GM21367 (cell line): ENCODE measurements at regions not wholly inside any gene's neighbourhood (a gene's known extent, or its start where the extent isn't known, plus 50 kb on each side); places are given as distances from the start of the nearest gene placed in this dataset.
"Not testable (repeated sequence)": the region's sequence is repeated elsewhere in the genome, so short reads cannot be mapped to it uniquely, and the experiment has no call there.

ENCODE experiments used
- ATAC-seq: cut with Tn5 transposase; IDR thresholded peaks from one replicate; pipeline ENCODE4 v1.9.1; 2021; ENCODE audit not compliant: unreplicated experiment

- ATAC-seq: no peak
These were observed 749.4 kb downstream of the UQCRFS1 start for GRCh38 chr19:28463493-28464053.

- ATAC-seq: no peak
These were observed 755.3 kb downstream of the UQCRFS1 start for GRCh38 chr19:28457620-28458019.

DNA sequence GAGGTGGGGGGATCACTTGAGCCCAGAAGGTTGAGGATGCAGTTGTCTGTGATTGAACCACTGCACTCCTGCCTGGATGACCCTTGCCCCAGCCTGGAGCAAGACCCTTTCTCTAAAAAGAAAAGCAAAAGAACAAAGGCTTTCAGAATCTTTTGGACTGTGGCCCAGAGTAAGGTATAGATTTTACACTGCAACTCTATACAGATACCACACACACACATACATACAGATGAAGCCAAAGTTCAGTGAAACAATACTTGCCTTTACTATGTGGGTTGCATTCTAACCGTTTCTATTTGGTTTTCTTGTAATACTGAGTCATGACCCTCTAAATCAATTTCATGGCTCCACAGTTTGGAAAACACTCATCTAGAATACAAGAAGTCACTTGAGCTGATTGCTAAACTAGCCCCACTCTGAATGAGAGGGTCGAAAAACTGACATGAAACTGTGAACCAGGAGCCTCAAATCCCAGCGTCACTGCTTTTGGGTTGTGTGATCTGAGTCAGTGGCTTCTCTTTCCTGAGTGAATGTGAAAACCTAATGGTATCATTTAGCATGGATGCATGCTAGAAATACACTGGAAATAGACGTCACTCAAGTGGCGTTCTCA lies 756.1 kb downstream of the UQCRFS1 start:
- ATAC-seq: no peak

- ATAC-seq: no peak
These were observed 756.7 kb downstream of the UQCRFS1 start for GRCh38 chr19:28456252-28456651.

DNA sequence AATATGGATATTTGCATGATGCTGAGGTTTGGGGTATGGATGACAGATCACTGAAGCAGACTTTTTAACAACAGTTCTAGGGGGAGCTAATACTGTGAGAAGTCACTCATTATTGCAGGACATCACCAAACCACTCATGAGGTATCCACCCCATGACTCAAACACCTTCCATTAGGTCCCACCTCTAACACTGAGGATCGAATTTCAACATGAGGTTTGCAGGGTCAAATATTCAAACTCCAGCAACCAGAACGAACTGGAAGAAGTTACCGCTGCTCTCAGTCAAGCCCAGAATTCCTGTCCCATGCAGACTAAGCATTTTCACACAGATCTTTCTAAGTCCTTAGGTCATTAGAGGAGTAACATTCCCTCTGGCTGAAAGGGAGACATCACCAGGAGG lies 758.9 kb downstream of the UQCRFS1 start:
- ATAC-seq: no peak

DNA sequence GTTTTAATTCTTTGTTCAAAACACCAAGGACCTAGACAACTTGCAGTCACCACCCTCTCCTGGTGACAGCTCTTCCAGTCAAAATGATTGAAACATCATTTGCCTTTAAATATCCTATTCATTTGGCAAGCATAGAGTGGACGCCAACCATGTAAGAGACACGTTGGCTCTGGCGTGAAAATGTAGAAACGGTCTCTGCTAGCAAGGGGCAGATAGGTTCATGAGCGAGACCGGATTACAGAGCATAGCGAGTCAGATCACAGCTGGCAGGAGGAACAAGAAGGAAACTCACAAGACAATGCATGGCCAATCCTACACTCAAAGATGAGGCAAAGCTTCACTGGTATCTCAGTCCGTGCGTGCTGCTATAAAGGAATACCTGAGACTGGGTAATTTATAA lies 759.5 kb downstream of the UQCRFS1 start:
- no peak for ATAC-seq

DNA sequence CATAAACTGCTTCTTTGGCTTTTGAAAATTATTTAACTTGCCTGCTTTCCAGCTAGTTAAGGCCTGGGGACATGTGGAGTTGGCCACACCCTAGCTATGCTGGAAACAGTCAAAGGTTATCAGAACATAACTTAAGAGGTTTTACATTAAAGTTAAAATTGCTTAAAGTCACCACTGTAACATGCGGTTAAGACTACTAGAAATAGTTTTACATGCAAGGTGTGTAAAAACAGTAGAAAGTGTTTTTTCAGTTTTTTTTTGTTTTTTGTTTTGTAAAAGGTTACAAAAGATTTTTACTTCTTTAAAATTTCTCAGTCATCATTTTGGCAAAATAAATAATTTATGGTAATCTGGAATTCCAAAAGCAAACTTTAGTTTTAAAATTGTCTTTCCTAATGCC lies 763.1 kb downstream of the UQCRFS1 start:
- no peak for ATAC-seq

GRCh38 chr19:28446511-28446910 lies 766.4 kb downstream of the UQCRFS1 start:
- ATAC-seq: no peak

- no peak for ATAC-seq
These were observed 767.1 kb downstream of the UQCRFS1 start for GRCh38 chr19:28445826-28446225.

- ATAC-seq: no peak
These were observed 768.6 kb downstream of the UQCRFS1 start for GRCh38 chr19:28444362-28444761.

- no peak for ATAC-seq
These were observed 769.6 kb downstream of the UQCRFS1 start for GRCh38 chr19:28443361-28443760.

GRCh38 chr19:28437390-28438346 lies 775.3 kb downstream of the UQCRFS1 start:
- no peak for ATAC-seq

DNA sequence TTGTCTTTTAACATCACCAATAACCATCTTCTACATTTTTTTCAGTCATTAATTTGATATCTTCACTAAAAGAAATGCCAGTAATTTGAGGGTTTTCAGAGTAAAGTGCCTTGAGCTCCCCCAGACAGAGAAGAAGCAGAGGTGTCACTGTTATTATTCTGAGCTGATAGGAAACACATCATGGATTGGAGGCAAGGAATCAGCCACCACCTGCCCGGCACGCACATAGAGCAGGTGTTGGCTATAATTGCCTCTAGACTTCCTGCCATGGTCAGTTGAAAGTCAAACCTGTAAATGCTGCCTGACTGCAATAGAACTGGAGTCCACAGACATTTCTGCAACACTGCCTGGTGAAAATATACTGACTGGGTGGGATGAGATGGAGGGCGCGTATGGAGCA lies 776.6 kb downstream of the UQCRFS1 start:
- ATAC-seq: no peak

- no peak for ATAC-seq
These were observed 777.2 kb downstream of the UQCRFS1 start for GRCh38 chr19:28435551-28436271.

GRCh38 chr19:28434794-28435193 lies 778.2 kb downstream of the UQCRFS1 start:
- ATAC-seq: not testable (repeated sequence)

DNA sequence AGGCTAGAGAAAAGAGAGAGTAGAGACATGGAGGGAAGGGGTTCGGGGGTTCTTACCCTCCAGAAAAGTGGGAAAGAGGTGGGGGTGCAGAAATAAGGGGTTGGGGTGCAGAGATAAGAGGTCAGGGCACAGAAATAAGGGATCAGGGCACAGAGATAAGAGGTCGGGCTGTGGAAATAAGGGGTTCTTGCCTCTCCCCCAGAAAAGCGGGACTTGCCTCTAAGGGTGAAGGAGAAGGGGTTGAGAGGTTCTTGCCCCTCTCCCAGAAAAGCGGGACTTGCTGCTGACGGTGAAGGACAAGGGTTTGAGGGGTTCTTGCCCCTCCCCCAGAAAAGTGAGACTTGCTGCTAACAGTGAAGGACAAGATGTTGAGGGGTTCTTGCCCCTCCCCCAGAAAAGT lies 778.6 kb downstream of the UQCRFS1 start:
- not testable (repeated sequence) for ATAC-seq

GRCh38 chr19:28433166-28433565 lies 779.8 kb downstream of the UQCRFS1 start:
- ATAC-seq: not testable (repeated sequence)

GRCh38 chr19:28430214-28430613 lies 782.7 kb downstream of the UQCRFS1 start:
- no peak for ATAC-seq

DNA sequence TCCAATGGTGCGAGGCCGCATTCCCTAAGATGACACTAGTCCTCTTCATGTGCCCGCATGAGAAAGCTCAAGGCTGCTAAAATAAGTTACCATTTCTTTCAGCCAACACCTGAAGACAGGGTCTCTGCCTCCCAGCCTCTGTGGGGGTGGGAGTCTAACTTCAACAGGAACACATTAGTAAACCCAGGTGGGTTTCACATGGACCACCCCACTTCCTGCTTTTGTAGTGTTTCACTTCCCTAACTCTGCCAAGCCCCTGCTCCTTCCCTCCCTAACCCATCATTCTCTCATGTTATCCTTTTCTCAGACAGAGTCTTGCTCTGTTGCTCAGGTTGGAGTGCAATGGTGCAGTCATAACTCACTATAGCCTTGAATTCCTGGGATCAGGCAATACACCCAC lies 783.6 kb downstream of the UQCRFS1 start:
- no peak for ATAC-seq

GRCh38 chr19:28428663-28429348 lies 784.1 kb downstream of the UQCRFS1 start:
- ATAC-seq: no peak
